Stimulated activated CD4-positive, alpha-beta T cell treated with anti-CD3 and anti-CD28 coated beads, Interleukin-12 subunit alpha, Interleukin-12 subunit beta, amount 100 ng/mL, for 4 hours (primary cell): ENCODE measurements at regions not wholly inside any gene's neighbourhood (a gene's known extent, or its start where the extent isn't known, plus 50 kb on each side); places are given as distances from the start of the nearest gene placed in this dataset.
"Not testable (repeated sequence)": the region's sequence is repeated elsewhere in the genome, so short reads cannot be mapped to it uniquely, and the experiment has no call there.

Experiments used
- DNase-seq: peaks from one replicate; pipeline ENCODE4 v3.0.0-alpha.2; 2020

DNA sequence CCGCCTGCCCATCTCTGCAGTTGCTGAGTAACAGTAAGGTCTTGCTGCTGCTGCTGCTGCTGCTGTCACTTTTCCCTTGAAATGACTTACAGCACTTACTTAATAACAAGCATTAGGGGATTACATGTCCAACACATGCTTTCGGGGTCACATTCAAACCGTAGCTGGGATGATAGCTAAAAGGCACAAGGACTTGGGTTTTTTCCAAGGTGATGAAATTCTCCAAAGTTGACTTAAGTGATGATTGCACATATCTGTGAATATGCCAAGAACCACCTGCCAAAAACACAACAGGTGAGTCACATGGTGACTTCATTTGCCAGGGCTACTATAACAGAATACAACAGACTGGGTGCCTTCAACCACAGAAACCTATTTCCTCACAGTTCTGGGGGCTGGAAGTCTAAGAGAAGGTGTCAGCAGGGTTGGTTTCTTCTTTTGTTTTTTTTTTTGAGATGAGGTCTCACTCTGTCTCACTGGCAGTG lies 121.9 kb upstream of the TNRC6C start:
- DNase-seq = no peak

DNA sequence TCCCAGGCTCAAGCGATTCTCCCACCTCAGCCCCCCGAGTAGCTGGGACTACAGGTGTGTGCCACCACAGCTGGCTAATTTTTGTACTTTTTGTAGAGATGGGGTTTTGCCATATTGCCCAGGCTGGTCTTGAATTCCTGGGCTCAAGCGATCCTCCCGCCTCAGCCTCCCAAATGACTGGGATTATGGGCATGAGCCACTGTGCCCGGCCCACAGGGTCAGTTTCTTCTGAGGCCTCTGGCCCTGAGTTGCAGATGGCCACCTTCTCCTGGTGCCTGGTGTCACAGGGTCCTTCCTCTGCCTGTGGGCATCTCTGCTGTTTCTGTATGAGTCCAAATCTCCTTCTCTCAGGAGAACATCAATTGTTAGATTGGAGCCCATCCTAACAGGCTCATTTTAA lies 121.4 kb upstream of the TNRC6C start:
- not testable (repeated sequence) for DNase-seq

DNA sequence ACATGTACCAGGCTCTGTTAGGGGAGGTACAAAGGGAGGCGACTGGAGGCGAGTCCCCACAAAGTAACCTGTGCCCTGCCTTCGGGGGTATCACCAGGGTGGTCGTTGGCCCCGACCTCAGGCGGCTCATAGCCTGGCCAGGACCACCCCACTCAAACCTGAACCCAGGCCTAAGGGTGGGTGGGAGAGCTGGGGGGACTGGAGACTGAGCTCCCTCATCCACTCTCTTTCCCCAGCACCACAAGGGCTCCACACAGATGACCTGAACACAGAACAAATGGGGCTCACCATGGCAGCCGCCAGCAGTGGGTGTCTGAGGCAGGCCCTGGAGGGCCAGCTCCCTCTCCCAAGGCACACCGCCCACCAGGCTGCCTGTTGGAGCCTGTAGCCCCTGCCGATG lies 120.6 kb upstream of the TNRC6C start:
- no peak for DNase-seq

DNA sequence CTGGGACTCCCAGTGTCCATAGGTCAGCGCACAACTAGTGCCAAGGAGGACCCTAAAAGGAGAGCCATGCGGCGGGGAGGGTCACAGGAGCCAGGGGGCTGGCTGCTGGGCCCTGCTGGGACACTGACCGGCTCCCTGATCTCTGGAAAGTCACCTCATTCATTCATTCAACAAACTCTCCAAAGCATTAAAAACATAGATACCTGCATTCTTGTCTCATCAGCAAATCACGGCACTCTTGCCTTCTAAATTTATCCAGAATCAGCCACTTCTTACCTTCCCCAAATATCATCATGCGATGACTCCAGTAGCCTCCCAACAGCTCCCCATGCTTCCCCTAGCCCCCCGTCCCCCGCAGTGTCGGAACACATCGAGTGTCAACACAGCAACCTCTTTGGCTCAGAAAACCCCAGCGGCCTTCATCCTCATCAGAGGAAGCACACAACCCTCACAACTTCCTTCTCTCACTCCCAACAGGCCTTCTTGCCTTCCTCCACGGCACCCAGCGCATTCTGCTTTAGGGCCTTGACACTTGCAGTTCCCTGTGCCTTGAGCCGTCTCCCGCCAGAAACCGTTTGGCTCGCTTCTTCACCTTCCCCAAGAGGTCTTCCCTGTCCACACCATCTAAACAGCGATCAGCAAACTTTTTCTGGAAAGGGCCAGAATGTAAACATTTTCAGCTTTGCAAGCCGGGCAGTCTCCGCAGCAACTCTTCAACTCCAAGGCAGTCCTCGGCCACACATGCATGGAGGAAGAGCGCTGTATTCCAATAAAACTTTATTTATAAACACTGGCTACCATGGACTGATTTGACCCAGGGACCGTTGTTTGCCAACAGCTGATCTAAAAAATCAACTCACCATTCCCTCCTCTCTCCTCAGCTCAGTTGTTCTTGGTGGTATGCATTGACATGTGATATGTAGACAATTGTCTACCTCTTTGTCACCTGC lies 119.5 kb upstream of the TNRC6C start:
- no peak for DNase-seq

DNA sequence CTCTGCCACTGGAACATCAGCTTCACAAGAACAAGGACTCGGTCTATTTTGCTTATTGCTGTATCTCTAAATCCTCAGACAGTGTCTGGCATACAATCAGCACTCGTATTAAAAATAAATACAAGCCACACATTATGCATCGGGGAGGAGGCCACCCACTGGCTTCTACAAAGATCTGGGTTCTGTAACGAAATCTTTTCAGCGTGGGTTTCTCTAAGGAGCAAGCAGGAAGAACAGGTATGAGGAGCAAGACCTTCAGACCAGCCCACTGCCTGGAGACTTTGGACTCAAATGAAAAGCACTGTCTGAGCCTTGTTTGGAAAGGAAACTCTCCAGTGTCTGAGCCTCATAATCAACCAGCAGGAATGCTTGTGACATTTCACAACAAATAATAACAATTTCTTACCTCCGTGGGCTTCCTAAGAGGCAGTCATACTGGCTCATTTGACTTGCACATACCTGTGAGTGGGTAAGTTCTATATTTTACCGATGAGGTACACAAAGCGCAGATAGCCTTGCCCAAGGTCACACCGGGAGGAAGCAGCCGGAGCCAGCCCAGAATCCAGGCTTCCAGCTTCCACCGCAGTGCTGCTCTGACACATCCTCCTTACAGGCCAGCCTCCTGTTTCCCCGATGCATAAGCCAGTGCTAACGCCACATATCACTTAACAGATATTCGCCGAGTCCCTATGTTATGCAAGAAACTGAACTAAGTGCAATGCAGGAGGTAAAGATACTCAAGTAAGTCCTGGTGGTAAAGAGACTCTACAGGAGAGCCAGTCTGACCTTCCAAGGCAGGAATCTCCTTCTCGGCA lies 118.6 kb upstream of the TNRC6C start:
- DNase-seq = no peak

DNA sequence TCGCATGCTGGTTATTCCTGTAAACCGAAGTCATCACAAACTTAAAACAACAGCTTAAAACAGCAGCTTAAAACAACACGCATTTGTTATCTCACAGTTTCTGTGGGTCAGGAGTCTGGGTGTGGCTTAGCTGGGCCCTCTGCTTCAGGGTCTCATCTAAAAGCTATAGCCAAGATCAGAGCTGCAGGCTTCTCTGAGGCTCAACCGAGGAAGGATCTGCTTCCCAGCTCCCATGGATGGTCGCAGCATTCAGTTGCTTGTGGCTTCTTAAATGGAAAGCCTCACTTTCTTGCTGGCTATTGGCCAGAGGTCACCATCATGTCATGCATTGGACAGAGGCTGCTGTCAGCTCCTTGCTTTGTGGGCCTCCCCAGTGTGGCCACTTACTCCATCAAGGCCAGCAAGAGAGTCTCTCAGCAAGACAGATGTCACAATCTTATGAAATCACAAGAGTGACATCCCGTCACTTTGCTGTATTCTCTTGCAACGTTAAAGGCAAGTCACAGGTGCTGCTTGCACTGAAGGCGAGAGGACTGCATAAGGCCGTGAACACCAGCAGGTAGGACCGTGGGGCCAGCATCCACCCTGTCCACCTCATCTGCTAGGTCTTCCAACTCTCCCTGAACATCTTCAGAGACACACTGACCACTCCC lies 117.9 kb upstream of the TNRC6C start:
- no peak for DNase-seq

DNA sequence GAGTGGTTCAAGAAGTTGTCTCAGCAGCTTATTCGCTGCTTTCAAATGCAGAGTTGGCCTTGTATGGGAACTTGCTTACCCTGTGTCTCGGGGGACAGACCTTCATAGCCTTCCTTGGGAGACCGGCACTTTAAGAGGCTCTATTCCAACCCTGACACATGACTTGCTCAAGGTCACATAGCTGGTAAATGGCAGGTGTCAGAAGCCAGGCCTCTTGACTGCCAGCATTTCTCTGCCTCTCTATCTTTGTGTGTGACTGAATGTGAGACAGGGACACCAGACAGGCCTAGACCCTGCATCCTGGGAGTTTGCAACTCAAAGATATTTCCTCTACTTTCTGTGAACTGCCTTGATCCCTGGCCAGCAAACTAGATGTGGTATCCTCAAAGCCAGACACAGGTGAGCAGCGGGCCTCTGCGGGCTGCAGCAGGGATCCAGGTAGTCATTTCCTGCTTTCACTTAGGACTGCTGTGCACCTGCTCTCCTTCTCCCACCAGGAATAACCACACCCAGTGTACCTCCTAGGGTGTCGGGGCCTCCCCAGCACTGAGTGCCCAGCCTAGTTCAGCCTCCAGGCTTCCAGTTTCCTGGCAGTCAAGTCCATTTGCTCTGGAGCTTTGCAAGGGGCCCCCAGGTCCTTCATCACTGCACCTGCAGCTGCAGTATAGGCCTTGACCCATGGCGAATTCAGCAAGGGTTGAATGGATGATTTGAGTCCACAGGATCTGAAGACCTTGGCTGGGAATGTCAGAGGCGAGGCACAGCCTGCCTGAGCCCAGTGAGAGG lies 116.6 kb upstream of the TNRC6C start:
- no peak for DNase-seq

DNA sequence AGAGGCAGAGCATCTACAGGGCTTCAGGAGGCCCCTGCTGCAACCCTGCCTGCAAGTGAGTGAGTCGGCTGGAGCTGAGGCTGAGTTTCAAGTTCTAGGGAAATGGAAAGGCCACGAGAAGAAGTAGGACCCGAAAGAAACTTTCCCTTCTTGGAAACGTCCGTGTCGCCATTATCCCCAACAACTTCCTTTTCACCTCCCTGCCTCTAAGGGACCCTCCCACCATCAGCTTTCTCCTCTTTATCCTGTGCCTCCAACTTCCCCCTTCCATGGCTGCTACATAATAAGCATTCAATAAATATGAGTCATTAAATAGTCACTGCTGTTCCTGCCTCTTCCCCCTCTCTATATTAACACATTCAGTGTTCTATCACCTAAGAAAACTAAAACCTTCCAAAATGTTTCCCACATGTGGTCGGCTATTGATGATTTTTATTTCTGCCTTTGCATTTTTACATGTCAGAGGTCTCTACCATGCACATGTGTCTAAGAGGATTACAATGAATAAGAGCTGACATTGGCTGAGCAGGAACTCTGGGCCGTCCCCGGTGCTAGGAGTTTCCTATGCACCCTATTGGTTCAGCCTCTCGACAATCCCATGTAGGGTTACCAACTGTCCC lies 115.9 kb upstream of the TNRC6C start:
- no peak for DNase-seq

DNA sequence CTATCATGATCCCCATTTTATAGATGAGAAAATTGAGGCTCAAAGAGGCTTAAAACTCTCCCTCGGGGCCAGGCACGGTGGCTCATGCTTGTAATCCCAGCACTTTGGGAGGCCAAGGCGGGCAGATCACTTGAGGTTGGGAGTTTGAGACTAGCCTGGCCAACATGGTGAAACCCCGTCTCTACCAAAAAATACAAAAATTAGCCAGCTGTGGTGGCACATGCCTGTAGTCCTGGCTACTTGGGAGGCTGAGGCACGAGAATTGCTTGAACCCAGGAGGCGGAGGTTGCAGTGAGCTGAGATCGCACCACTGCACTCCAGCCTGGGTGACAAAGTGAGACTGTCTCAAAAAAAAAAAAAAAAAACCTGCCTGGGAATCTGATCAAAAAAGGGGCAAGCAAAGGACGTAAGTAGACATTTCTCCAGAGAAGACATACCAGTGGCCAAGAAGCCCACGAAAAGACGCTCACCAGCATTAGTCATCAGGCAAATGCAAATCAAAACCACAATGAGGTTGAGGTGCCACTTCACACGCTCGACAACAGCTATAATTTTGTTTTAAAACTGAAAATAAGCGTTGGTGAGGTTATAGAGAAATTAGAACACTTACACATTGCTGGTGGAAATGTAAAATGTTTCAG lies 115.1 kb upstream of the TNRC6C start:
- DNase-seq = peak; percentile 38

DNA sequence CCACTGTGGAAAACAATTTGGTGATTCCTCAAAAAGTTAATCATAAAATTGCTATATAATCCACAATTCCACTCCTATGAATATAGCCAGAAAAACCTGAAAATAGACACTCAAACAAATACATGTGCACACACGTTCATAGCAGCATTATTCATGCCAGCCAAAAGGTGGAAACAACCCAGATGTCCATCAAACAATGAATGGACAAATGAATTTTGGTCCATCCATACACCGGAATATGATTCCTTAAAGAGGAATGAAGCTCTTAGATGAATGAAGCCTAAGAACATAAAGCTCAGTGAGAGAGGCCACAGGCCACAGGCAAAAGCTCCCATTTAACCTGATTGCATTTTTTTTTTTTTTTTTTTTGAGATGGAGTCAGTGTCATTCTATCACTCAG lies 114.6 kb upstream of the TNRC6C start:
- DNase-seq = no peak

DNA sequence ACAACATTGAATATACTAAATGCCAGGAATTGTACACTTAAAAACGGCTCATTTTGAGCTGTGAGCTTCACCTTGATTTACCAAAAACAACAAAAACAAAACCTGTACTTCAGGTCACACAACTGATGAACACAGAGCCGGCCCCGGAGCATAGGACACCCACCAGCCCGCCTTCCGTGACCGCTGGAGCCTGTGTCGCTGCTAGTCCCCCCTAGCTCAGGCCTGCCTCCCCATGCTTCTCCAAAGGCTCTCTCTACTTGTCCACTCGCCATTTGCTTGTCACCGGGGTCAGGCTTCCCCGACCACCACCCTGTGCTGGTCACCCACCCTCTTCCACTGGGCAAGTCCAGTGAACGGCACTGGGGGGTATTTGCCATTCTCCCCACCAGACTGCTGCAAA lies 113.8 kb upstream of the TNRC6C start:
- no peak for DNase-seq

DNA sequence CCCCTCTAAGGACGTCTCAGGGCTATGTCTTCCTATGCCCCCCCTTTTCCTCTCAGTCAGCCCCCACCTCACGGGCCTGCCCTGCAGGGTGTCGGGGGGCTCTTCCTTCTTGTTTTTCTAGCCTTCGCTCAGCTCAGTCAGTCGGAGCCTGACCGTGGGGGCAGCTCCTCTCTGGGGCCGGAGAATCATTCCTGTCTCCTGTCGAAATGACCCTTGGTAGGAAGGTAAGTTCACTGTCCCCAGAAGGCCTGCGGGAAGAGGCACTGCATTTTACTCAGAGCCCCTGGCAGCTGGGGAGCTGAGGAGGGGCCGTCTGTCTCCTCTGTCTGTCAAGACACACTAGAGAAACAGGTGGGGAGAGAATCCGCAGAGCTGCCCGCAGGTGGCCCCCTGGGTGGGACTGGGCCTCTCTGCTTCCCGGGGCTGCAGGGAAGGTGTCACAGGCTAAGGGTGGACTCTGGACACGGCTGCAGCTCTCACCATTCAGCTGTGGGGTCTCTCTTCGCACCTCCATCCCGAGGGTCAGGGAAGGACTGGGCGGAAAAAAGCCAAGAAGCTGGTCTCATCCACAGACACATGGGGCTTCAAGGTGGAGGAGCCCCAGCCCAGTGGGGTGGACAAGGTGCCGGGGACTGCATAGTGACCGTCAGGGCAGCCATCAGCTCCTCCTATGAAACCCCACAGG lies 112.8 kb upstream of the TNRC6C start:
- no peak for DNase-seq

DNA sequence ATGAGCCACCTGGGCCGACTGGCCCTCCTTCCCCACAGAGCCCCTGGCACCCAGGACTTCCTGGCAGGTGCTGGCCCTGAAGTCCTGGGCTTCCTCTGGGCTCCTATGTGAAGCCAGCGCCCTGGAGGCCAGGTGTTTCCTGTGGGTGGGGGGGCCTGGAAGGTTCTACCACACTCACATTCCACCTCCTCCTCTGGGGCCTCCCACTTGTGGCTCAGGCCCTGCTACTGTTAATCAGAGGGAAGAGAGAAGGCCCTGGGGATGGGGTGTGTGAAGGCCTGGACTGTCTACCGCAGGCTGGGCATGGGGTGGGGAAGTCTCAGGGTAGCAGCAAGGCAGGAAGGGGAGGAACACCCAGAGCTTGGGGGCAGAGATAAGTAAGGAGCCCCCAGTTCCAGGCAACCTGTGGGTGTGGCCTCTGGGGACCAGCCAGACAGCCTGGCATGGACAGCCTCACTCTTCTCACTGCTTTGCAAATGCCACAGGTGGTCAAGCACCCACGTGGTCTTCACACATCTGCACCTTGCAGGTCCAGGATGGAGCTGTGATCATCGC lies 111.9 kb upstream of the TNRC6C start:
- no peak for DNase-seq

DNA sequence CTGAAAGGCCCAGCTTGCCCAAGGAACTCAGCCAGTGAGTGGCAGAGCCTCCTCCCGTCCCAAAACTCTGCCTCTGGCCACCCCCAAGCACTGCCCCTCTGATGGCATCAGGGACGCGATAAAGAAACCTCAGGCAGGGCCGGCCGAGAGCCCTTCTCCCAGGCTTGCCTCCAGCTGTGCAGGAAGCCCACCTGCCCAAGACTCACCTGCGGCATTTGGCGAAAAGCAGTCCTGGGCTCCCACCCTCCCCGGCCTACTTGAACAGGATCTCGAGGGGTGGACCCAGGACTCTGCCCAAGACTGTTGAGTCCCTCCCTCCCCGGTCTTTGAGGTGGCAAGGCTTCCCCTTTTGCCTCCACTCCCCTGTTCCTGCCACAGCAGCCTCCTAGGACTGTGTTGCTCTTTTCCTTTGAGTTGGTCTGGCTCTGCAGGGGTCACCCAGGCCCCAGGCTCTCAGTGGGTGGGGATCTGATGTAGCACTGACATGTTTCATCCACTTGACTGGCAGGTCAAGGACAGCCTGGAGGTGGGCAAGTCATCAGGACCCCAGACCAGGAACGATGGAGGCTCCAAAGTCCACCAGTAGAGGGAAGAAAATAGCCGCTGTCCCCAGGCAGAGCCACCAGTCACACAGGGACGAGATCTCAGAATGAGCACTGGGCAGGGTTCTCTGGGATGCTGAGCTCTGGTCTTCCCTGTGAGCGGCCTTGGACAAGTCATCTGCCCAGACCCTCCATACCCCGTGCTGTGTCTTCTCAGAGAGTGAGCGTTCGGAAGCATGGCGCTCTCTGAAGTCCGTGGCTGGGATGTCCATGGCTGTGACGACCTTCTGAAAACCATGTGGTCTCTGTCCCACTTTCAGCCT lies 111.0 kb upstream of the TNRC6C start:
- no peak for DNase-seq

DNA sequence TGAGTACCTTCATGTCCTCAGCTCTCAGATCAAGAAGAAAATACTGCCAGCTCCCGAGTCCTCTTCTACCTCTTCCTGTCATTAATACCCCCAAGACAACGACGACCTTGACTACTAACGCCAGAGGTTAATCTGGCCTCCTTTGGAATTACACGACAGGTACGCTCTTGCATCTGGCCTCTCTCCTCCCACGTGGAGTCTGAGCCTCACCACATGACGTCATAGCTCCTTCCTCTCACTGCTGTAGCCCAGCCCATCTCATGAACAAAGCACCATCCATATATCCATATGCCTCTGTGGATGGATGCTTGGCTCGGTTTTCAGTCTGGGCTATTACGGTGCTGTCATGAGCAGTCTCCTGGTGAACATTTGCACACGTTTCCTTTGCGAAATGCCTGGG lies 110.2 kb upstream of the TNRC6C start:
- DNase-seq = no peak

DNA sequence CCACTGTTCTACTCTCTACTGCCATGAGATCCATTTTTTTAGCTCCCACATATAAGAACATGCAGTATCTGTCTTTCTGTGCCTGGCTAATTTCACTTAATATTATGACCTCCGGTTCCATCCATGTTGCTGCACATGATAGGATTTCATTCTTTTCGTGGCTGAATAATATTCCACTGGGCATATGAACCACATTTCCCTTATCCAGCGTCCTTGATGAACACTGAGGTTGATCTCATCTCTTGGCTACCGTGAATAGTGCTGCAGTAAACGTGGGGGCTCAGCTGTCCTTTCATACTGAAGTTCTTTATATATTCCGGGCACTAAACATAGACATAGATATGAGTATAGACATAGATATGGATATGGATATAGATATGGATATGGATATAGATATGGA lies 109.3 kb upstream of the TNRC6C start:
- DNase-seq = no peak

DNA sequence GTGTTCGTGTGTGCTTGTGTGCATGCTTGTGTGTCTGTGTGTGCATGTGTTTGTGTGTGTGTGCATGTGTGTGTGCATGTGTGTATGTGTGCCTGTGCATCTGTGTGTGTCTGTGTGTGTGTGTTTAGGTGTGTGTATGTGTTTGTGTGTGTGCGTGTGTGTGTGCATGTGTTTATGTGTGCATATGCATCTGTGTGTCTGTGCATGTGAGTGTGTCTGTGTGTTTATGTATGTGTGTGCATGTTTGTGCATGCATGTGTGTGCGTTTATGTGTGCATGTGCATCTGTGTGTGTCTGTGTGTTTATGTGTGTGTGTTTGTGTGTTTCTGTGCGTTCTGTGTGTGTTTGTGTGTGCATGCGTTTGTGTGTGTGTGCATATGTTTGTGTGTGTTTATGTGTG lies 106.6 kb upstream of the TNRC6C start:
- DNase-seq = no peak

DNA sequence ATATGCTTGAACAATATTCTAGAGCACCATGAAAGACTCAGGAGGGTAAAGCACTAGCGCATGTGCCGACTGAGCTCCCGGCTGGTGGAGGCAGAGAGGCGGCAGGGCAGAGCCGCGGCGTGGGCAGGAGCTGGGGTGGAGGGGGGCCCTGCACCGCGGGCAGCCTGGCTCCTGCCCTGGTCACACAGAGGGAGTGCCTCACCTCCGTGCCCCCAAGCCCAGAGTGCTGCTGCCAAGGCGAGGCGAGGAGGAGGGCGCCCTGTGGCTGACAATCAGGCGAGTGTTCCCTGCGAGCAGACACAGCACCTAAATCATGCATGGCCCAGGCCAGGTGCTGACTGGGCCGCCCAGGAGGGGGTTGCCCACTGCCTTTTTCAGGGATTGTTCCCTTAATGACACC lies 105.8 kb upstream of the TNRC6C start:
- DNase-seq = no peak

DNA sequence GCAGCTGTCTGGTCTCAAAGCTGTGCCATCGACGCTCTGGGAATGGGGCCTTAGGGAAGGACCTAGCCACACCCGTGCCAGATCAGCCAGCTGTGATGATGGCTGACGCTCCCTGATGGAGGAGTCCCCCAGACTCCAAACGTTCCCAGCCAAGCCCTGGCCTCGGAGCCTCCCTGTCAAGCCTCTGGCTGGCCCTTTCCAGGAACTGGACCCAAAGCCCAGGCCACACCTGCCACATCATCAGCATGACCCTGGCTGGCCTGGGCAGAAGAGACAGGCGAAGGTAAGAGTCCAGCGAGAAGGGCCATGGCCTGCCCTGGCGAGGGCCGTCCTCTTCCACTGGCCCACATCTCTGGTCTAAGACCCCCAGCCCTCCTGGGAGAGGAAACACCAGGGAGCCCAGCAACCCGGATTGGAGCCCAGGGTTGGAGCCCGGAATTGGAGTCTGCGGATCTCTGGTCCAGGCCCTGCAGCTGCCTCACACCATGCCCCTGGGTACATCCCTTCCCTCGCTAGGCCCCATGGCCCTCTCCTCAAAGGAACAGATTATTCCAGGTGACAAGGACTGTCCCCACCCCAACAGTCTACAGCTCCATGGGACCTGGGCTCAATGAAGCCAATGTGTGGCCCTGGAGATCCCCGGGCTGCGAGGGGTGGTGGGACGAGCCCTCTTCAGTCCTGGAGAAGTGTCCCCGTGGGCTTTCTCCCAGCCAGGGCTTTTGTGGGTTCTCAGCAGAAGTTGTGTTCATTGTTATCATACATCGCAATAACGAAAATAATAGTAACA lies 105.1 kb upstream of the TNRC6C start:
- DNase-seq = no peak
